ENCODE measurements at regions not wholly inside any gene's neighbourhood (a gene's known extent, or its start where the extent isn't known, plus 50 kb on each side); places are given as distances from the start of the nearest gene placed in this dataset.

GRCh38 chr9:88041447-88041846, 67.1 kb upstream of the CDK20 start:
- Histone ChIP-seq H3K36me3 (replicated peaks in 1 of 2; ENCODE audit: control insufficient read depth in 2 of 2, insufficient read depth in 2 of 2, low read length in 2 of 2) (no peaks in the 10 kb centered on the region), H2AK5ac (ENCODE audit: low read depth, low read length) (no peak overlapping the region), H3K79me1 (ENCODE audit: low read depth, low read length) (no peaks in the 10 kb centered on the region), H2BK15ac (ENCODE audit: low read length) (no peak overlapping the region), H3K27ac (replicated peaks; ENCODE audit: low read length) (no peak overlapping the region), H3K23ac (ENCODE audit: low read depth, low read length, poor library complexity) (no peak overlapping the region), H2AFZ (ENCODE audit: low read length) (no peak overlapping the region), H2BK120ac (ENCODE audit: low read depth, low read length) (no peak overlapping the region), H3K9ac (ENCODE audit: low read depth, low read length, poor library complexity) (no peak overlapping the region), H3K4ac (ENCODE audit: low read length) (no peak overlapping the region), H3K18ac (ENCODE audit: low read length) (no peak overlapping the region), H3K4me3 (ENCODE audit: low read length in 2 of 2) (no peak overlapping the region), H4K8ac (ENCODE audit: low read depth, low read length) (no peak overlapping the region), H4K91ac (ENCODE audit: low read depth, low read length, poor library complexity) (no peak overlapping the region), H3K9me3 (replicated peaks in 1 of 2; ENCODE audit: control insufficient read depth in 2 of 2, insufficient read depth in 1 of 2, low read depth in 1 of 2, low read length in 2 of 2) (peaks cover 11 to 15% of the 10 kb centered on the region in 2 donors), H3K14ac (ENCODE audit: low read length) (no peak overlapping the region), H2BK12ac (ENCODE audit: low read length) (no peak overlapping the region), H3K27me3 (ENCODE audit: control insufficient read depth in 3 of 3, insufficient read depth in 3 of 3, low read depth in 1 of 3, low read length in 3 of 3) (no peaks in the 10 kb centered on the region), H3K4me2 (ENCODE audit: insufficient read depth, low read length, poor library complexity, severe bottlenecking) (no peak overlapping the region), H3K4me1 (ENCODE audit: control insufficient read depth in 2 of 2, insufficient read depth in 1 of 2, low read depth in 1 of 2, low read length in 2 of 2) (no peaks in the 10 kb centered on the region), H2BK5ac (ENCODE audit: low read length) (no peak overlapping the region)
- no peak for DNase-seq (ENCODE audit: low spot score)
- WGBS, 2 donors (ENCODE audit: extremely low coverage in 2 of 2, insufficient read length in 2 of 2, insufficient replicate concordance in 1 of 2) = no CpG with 5 or more reads among the region's 1 CpG

GRCh38 chr9:88037285-88037845, 63.0 kb upstream of the CDK20 start:
- Histone ChIP-seq H2BK5ac (ENCODE audit: low read length) (no peak overlapping the region), H4K91ac (ENCODE audit: low read depth, low read length, poor library complexity) (no peak overlapping the region), H3K23ac (ENCODE audit: low read depth, low read length, poor library complexity) (no peak overlapping the region), H2BK12ac (ENCODE audit: low read length) (no peak overlapping the region), H3K36me3 (replicated peaks in 1 of 2; ENCODE audit: control insufficient read depth in 2 of 2, insufficient read depth in 2 of 2, low read length in 2 of 2) (no peaks in the 10 kb centered on the region), H3K27ac (replicated peaks; ENCODE audit: low read length) (no peak overlapping the region), H4K8ac (ENCODE audit: low read depth, low read length) (no peak overlapping the region), H3K4me2 (ENCODE audit: insufficient read depth, low read length, poor library complexity, severe bottlenecking) (no peak overlapping the region), H3K9ac (ENCODE audit: low read depth, low read length, poor library complexity) (no peak overlapping the region), H3K4me1 (ENCODE audit: control insufficient read depth in 2 of 2, insufficient read depth in 1 of 2, low read depth in 1 of 2, low read length in 2 of 2) (no peaks in the 10 kb centered on the region), H3K9me3 (replicated peaks in 1 of 2; ENCODE audit: control insufficient read depth in 2 of 2, insufficient read depth in 1 of 2, low read depth in 1 of 2, low read length in 2 of 2) (peaks cover 2 to 3% of the 10 kb centered on the region in 2 donors), H3K4ac (ENCODE audit: low read length) (no peak overlapping the region), H3K79me1 (ENCODE audit: low read depth, low read length) (no peaks in the 10 kb centered on the region), H3K27me3 (ENCODE audit: control insufficient read depth in 3 of 3, insufficient read depth in 3 of 3, low read depth in 1 of 3, low read length in 3 of 3) (no peaks in the 10 kb centered on the region), H2BK15ac (ENCODE audit: low read length) (no peak overlapping the region), H2BK120ac (ENCODE audit: low read depth, low read length) (no peak overlapping the region), H2AK5ac (ENCODE audit: low read depth, low read length) (no peak overlapping the region), H3K18ac (ENCODE audit: low read length) (no peak overlapping the region), H3K4me3 (ENCODE audit: low read length in 2 of 2) (no peak overlapping the region), H3K14ac (ENCODE audit: low read length) (no peak overlapping the region), H2AFZ (ENCODE audit: low read length) (no peak overlapping the region)
- no CpG with 5 or more reads among the region's 3 CpGs for WGBS, 2 donors (ENCODE audit: extremely low coverage in 2 of 2, insufficient read length in 2 of 2, insufficient replicate concordance in 1 of 2)
- DNase-seq (ENCODE audit: low spot score) = no peak

- WGBS, 2 donors (ENCODE audit: extremely low coverage in 2 of 2, insufficient read length in 2 of 2, insufficient replicate concordance in 1 of 2) = no CpG with 5 or more reads among the region's 4 CpGs
Observed at GRCh38 chr9:88034964-88035363, 60.6 kb upstream of the CDK20 start.

GRCh38 chr9:88033359-88033702, 59.0 kb upstream of the CDK20 start:
- no peak overlapping the region for H3K14ac ChIP-seq (ENCODE audit: low read length)
- no peaks in the 10 kb centered on the region for H3K27me3 ChIP-seq (ENCODE audit: control insufficient read depth in 3 of 3, insufficient read depth in 3 of 3, low read depth in 1 of 3, low read length in 3 of 3)
- H3K36me3 ChIP-seq (replicated peaks in 1 of 2; ENCODE audit: control insufficient read depth in 2 of 2, insufficient read depth in 2 of 2, low read length in 2 of 2) = no peaks in the 10 kb centered on the region
- WGBS, 2 donors (ENCODE audit: extremely low coverage in 2 of 2, insufficient read length in 2 of 2, insufficient replicate concordance in 1 of 2) = no CpG with 5 or more reads among the region's 3 CpGs
- H3K4ac ChIP-seq (ENCODE audit: low read length) = no peak overlapping the region
- H3K18ac ChIP-seq (ENCODE audit: low read length) = no peak overlapping the region
- H2BK120ac ChIP-seq (ENCODE audit: low read depth, low read length) = no peak overlapping the region
- H2BK5ac ChIP-seq (ENCODE audit: low read length) = no peak overlapping the region
- H3K27ac ChIP-seq (replicated peaks; ENCODE audit: low read length) = no peak overlapping the region
- H2BK15ac ChIP-seq (ENCODE audit: low read length) = no peak overlapping the region
- no peak overlapping the region for H3K23ac ChIP-seq (ENCODE audit: low read depth, low read length, poor library complexity)
- no peak overlapping the region for H2AK5ac ChIP-seq (ENCODE audit: low read depth, low read length)
- no peak overlapping the region for H2AFZ ChIP-seq (ENCODE audit: low read length)
- no peak for DNase-seq (ENCODE audit: low spot score)
- H3K79me1 ChIP-seq (ENCODE audit: low read depth, low read length) = no peaks in the 10 kb centered on the region
- no peak overlapping the region for H4K91ac ChIP-seq (ENCODE audit: low read depth, low read length, poor library complexity)
- no peak overlapping the region for H3K4me3 ChIP-seq (ENCODE audit: low read length in 2 of 2)
- no peak overlapping the region for H3K9ac ChIP-seq (ENCODE audit: low read depth, low read length, poor library complexity)
- no peaks in the 10 kb centered on the region for H3K4me1 ChIP-seq (ENCODE audit: control insufficient read depth in 2 of 2, insufficient read depth in 1 of 2, low read depth in 1 of 2, low read length in 2 of 2)
- no peak overlapping the region for H4K8ac ChIP-seq (ENCODE audit: low read depth, low read length)
- H2BK12ac ChIP-seq (ENCODE audit: low read length) = no peak overlapping the region
- peaks cover 2% of the 10 kb centered on the region in 2 donors for H3K9me3 ChIP-seq (replicated peaks in 1 of 2; ENCODE audit: control insufficient read depth in 2 of 2, insufficient read depth in 1 of 2, low read depth in 1 of 2, low read length in 2 of 2)
- no peak overlapping the region for H3K4me2 ChIP-seq (ENCODE audit: insufficient read depth, low read length, poor library complexity, severe bottlenecking)

More at GRCh38 chr9:88034964-88035363, 60.6 kb upstream of the CDK20 start:
- Histone ChIP-seq H3K18ac (ENCODE audit: low read length) (no peak overlapping the region), H4K8ac (ENCODE audit: low read depth, low read length) (no peak overlapping the region), H2BK120ac (ENCODE audit: low read depth, low read length) (no peak overlapping the region), H2AK5ac (ENCODE audit: low read depth, low read length) (no peak overlapping the region), H2AFZ (ENCODE audit: low read length) (no peak overlapping the region), H2BK5ac (ENCODE audit: low read length) (no peak overlapping the region), H3K4me1 (ENCODE audit: control insufficient read depth in 2 of 2, insufficient read depth in 1 of 2, low read depth in 1 of 2, low read length in 2 of 2) (no peaks in the 10 kb centered on the region), H3K23ac (ENCODE audit: low read depth, low read length, poor library complexity) (no peak overlapping the region), H3K79me1 (ENCODE audit: low read depth, low read length) (no peaks in the 10 kb centered on the region), H3K4ac (ENCODE audit: low read length) (no peak overlapping the region), H3K4me3 (ENCODE audit: low read length in 2 of 2) (no peak overlapping the region), H3K9me3 (replicated peaks in 1 of 2; ENCODE audit: control insufficient read depth in 2 of 2, insufficient read depth in 1 of 2, low read depth in 1 of 2, low read length in 2 of 2) (peaks cover 2 to 3% of the 10 kb centered on the region in 2 donors), H3K4me2 (ENCODE audit: insufficient read depth, low read length, poor library complexity, severe bottlenecking) (no peak overlapping the region), H3K27ac (replicated peaks; ENCODE audit: low read length) (no peak overlapping the region), H2BK15ac (ENCODE audit: low read length) (no peak overlapping the region), H4K91ac (ENCODE audit: low read depth, low read length, poor library complexity) (no peak overlapping the region), H2BK12ac (ENCODE audit: low read length) (no peak overlapping the region), H3K27me3 (ENCODE audit: control insufficient read depth in 3 of 3, insufficient read depth in 3 of 3, low read depth in 1 of 3, low read length in 3 of 3) (no peaks in the 10 kb centered on the region), H3K36me3 (replicated peaks in 1 of 2; ENCODE audit: control insufficient read depth in 2 of 2, insufficient read depth in 2 of 2, low read length in 2 of 2) (no peaks in the 10 kb centered on the region), H3K9ac (ENCODE audit: low read depth, low read length, poor library complexity) (no peak overlapping the region), H3K14ac (ENCODE audit: low read length) (no peak overlapping the region)
- DNase-seq (ENCODE audit: low spot score) = no peak

All from neuronal stem cell (in vitro differentiated cells).